NCI-H187 treated with DMSO at 0.1 percent for 48 hours (cell line): ENCODE measurements at regions not wholly inside any gene's neighbourhood (a gene's known extent, or its start where the extent isn't known, plus 50 kb on each side); places are given as distances from the start of the nearest gene placed in this dataset.

Experiments
- DNase-seq: peaks from one replicate; lab custom pipeline; 2025; lab: John Stamatoyannopoulos, UW

- DNase-seq, result no peak
These were observed 196.2 kb upstream of the PGRMC2 start for GRCh38 chr4:128483816-128484215.

GRCh38 chr4:128483041-128483440, 195.4 kb upstream of the PGRMC2 start:
- no peak for DNase-seq

GRCh38 chr4:128481752-128482480, 194.3 kb upstream of the PGRMC2 start:
- DNase-seq, result no peak

DNA sequence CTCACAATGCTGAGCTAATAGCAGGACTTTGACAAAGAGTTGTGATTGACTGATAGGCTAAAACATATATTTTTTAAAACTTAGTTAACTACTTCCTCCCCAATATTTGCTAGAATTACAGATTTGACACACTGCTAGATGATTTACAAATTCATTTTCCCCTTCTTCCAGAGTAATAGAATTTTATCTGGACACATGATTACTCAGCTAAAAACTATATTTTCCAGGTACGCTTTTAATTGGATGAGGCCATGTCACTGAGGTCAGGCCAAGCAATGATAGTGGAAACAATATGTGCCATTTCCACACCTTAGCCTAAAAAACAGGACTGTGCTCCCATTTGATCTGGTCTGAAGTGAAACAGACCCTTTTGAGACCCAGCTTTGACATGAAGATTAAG, 193.3 kb upstream of the PGRMC2 start:
- DNase-seq, result no peak

DNA sequence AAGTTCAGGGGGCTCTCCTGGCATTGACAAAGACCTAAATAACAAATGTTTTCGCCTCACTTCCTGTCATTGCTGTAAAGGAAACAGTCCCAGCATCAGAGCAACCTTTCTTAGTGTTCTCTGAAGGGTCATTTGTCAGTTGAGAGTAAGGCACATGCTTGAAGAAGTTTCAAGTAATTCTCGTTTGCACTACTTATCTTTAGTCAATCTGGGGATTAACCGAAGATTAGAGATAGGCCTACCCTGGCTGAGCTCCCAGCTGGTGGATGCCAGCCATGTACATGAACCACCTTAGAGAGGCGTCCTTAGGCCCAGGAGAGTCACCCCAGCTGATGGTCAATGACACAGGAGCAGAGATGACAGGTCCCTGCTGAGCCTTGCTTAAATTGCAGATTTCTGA, 189.9 kb upstream of the PGRMC2 start:
- no peak for DNase-seq

DNA sequence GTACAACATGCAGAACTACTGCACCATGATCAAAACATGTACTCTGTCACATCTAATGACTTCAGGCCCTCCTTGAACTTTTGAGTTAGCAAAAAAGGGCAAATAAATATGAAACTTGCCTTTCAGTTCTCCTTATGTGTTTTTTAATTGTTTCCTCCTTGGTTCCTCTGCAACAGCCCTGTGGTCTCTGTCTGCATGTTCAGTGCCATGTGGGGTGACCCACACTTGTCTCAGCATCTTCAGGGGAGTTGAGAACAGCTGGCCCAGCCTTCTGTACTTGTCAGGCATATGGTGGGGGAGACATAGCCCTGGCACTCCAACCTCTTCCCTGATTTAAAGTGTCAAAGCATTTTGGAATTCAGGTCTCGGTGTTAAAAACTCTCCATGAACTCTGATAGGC, 188.0 kb upstream of the PGRMC2 start:
- DNase-seq, result no peak

GRCh38 chr4:128471576-128471975, 184.0 kb upstream of the PGRMC2 start:
- DNase-seq, result no peak

GRCh38 chr4:128470492-128471053, 183.0 kb upstream of the PGRMC2 start:
- no peak for DNase-seq

GRCh38 chr4:128468123-128468989, 180.7 kb upstream of the PGRMC2 start:
- no peak for DNase-seq

DNA sequence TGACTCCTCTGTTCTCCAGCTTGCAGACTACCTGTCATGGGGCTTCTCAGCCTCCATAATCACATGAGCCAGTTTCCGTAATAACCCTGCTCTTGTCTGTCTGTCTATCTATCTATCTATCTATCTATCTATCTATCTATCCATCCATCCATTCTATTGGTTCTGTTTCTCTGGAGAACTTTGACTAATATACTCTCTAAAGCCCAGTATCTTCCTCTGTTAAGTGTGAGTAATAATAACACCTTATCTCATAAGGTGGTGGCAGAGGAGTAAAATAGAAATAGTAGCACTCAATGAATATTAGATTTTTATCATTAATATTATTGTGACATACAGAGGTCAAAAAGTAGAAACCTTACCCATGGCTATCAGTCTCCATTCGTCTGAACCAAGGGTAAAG, 177.9 kb upstream of the PGRMC2 start:
- no peak for DNase-seq

- DNase-seq, result no peak
These were observed 175.4 kb upstream of the PGRMC2 start for GRCh38 chr4:128463006-128463405.

GRCh38 chr4:128462103-128462783, 174.6 kb upstream of the PGRMC2 start:
- DNase-seq, result no peak

- no peak for DNase-seq
These were observed 173.9 kb upstream of the PGRMC2 start for GRCh38 chr4:128461291-128462102.

DNA sequence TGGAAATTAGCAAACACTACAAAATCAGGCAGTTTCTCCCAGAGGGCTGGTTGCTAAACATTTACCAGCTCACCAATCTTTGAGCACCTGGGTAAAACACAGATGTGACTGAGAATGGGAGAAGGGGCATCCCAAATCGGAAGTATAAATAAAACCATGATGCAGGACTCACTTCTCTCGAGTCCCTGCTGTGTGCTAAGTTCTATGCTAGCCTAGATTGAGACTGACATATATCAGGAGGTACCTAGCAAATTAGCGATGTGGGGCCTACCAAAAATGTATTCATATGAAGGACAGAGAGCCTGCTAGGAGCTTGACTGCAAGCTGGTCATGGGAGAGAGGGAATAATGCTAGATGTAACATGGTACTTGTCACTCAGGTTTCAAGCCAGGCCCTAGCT, 171.9 kb upstream of the PGRMC2 start:
- DNase-seq, result no peak

- no peak for DNase-seq
These were observed 171.2 kb upstream of the PGRMC2 start for GRCh38 chr4:128458816-128459215.

- no peak for DNase-seq
These were observed 170.1 kb upstream of the PGRMC2 start for GRCh38 chr4:128457726-128458125.

- DNase-seq, result no peak
These were observed 168.6 kb upstream of the PGRMC2 start for GRCh38 chr4:128456171-128456570.

GRCh38 chr4:128455480-128455879, 167.9 kb upstream of the PGRMC2 start:
- DNase-seq, result no peak

DNA sequence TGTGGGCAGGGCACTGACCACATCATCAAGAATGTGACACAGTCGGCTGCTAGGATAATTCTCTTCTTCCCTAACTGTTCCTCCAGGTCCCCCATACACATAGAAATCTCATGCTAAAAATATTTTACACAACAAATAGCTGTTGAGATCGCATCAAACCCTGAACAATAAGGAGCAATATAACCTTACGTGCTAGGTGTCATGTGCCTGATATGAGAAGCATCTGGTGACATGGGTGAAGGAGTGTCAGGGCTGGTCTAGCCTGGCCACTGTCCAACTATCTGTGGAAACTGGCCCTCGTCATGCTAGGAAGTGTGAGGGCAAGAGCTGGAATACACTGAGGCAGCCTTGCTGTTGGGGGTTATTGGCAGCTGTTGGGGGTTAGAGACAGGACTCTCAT, 167.3 kb upstream of the PGRMC2 start:
- DNase-seq, result no peak

DNA sequence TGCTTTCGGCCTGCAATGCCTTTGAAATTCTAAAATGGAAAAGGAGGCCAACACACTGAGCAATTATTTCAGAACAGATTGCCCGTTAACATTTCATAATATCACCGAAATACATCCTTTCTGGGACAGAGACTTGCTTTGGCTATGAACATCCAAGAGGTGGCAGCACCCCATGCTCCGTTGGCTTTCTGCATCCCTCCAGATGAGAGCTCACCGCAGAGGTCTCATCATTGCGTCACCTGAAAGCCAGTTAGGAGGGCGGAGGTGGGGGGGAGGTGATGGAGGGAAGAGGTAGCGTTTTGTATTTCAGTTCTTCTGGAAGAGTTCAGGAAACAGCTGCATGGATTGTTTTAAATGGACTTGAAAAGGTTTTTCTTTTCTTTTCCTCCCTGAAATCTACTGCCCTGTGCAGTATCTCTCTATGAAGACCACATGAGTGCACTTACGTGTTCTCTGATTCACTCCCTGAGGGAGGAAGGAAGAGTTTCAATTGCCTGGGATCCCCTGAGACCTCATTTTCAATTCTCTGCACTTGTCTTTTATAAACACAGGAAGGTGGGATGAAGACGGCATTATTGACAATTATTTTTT, 166.8 kb upstream of the PGRMC2 start:
- DNase-seq, result peak; percentile 68

- DNase-seq, result no peak
These were observed 164.8 kb upstream of the PGRMC2 start for GRCh38 chr4:128452415-128452814.
